ENCODE measurements at regions not wholly inside any gene's neighbourhood (a gene's known extent, or its start where the extent isn't known, plus 50 kb on each side); places are given as distances from the start of the nearest gene placed in this dataset.

GRCh38 chr14:48849741-48850322 is 736.3 kb downstream of the RPS29 start:
- Histone ChIP-seq H3K36me3 (no peaks in the 10 kb centered on the region), H3K27ac (no peak overlapping the region), H3K4me1 (ENCODE audit: control insufficient read depth in 1 of 2, low read depth in 2 of 2) (no peaks in the 10 kb centered on the region), H3K4me3 (no peak overlapping the region), H3K9me3 (no peaks in the 10 kb centered on the region), H3K27me3 (replicated peaks; ENCODE audit: insufficient read depth) (no peaks in the 10 kb centered on the region)
- DNase-seq (ENCODE audit: low spot score): no peak
- no peak for ATAC-seq (ENCODE audit: insufficient number of reproducible peaks, low FRiP score, low read depth)
- no peak for TF ChIP-seq CTCF (IDR thresholded peaks at IDR 0.05)

- no peaks in the 10 kb centered on the region for H3K9me3 ChIP-seq
- no peak for ATAC-seq (ENCODE audit: insufficient number of reproducible peaks, low FRiP score, low read depth)
These were observed 743.4 kb downstream of the RPS29 start for GRCh38 chr14:48842785-48843184.

GRCh38 chr14:48826058-48826457 is 760.1 kb downstream of the RPS29 start:
- Histone ChIP-seq H3K27me3 (replicated peaks; ENCODE audit: insufficient read depth) (no peaks in the 10 kb centered on the region), H3K4me1 (ENCODE audit: control insufficient read depth in 1 of 2, low read depth in 2 of 2) (no peaks in the 10 kb centered on the region), H3K9me3 (no peaks in the 10 kb centered on the region), H3K4me3 (no peak overlapping the region), H3K36me3 (no peaks in the 10 kb centered on the region), H3K27ac (no peak overlapping the region)
- ATAC-seq (ENCODE audit: insufficient number of reproducible peaks, low FRiP score, low read depth) (no peak), DNase-seq (ENCODE audit: low spot score) (no peak)
- no peak for TF ChIP-seq CTCF (IDR thresholded peaks at IDR 0.05)

More at GRCh38 chr14:48842785-48843184, 743.4 kb downstream of the RPS29 start:
- Histone ChIP-seq H3K27me3 (replicated peaks; ENCODE audit: insufficient read depth) (no peaks in the 10 kb centered on the region), H3K36me3 (no peaks in the 10 kb centered on the region), H3K27ac (no peak overlapping the region), H3K4me1 (ENCODE audit: control insufficient read depth in 1 of 2, low read depth in 2 of 2) (no peaks in the 10 kb centered on the region), H3K4me3 (no peak overlapping the region)
- DNase-seq (ENCODE audit: low spot score): no peak
- TF ChIP-seq CTCF (IDR thresholded peaks at IDR 0.05): no peak

GRCh38 chr14:48814562-48814961 is 771.6 kb downstream of the RPS29 start:
- H3K36me3 ChIP-seq: no peaks in the 10 kb centered on the region
- no peak for DNase-seq (ENCODE audit: low spot score)
- no peak for TF ChIP-seq CTCF (IDR thresholded peaks at IDR 0.05)

GRCh38 chr14:48805315-48805714 is 780.9 kb downstream of the RPS29 start:
- no peak for ATAC-seq (ENCODE audit: insufficient number of reproducible peaks, low FRiP score, low read depth)

More at GRCh38 chr14:48814562-48814961, 771.6 kb downstream of the RPS29 start:
- Histone ChIP-seq H3K27me3 (replicated peaks; ENCODE audit: insufficient read depth) (no peaks in the 10 kb centered on the region), H3K4me3 (no peak overlapping the region), H3K27ac (no peak overlapping the region), H3K9me3 (no peaks in the 10 kb centered on the region), H3K4me1 (ENCODE audit: control insufficient read depth in 1 of 2, low read depth in 2 of 2) (no peaks in the 10 kb centered on the region)
- no peak for ATAC-seq (ENCODE audit: insufficient number of reproducible peaks, low FRiP score, low read depth)

More at GRCh38 chr14:48805315-48805714, 780.9 kb downstream of the RPS29 start:
- H3K4me3 ChIP-seq: no peak overlapping the region
- H3K4me1 ChIP-seq (ENCODE audit: control insufficient read depth in 1 of 2, low read depth in 2 of 2): no peaks in the 10 kb centered on the region
- H3K9me3 ChIP-seq: peaks cover 9% of the 10 kb centered on the region
- no peaks in the 10 kb centered on the region for H3K27me3 ChIP-seq (replicated peaks; ENCODE audit: insufficient read depth)
- no peak for TF ChIP-seq CTCF (IDR thresholded peaks at IDR 0.05)
- no peaks in the 10 kb centered on the region for H3K36me3 ChIP-seq
- DNase-seq (ENCODE audit: low spot score): no peak
- no peak overlapping the region for H3K27ac ChIP-seq
